ENCODE measurements at regions not wholly inside any gene's neighbourhood (a gene's known extent, or its start where the extent isn't known, plus 50 kb on each side); places are given as distances from the start of the nearest gene placed in this dataset.

- TF ChIP-seq CTCF (conservative IDR thresholded peaks at IDR 0.05; ENCODE audit: low read depth in 2 of 2) (no peak), EZH2phosphoT487 (IDR thresholded peaks at IDR 0.05; ENCODE audit: unreplicated experiment) (no peak), REST (IDR thresholded peaks at IDR 0.05; ENCODE audit: unreplicated experiment) (no peak), POLR2AphosphoS5 (IDR thresholded peaks at IDR 0.05; ENCODE audit: low read depth) (no peak), EZH2 (IDR thresholded peaks at IDR 0.05; ENCODE audit: low read depth, unreplicated experiment) (no peak), JUNB (IDR thresholded peaks at IDR 0.05; ENCODE audit: unreplicated experiment) (no peak), ETS1 (IDR thresholded peaks at IDR 0.05) (no peak), ZNF114 (CRISPR knock-in tag; IDR thresholded peaks at IDR 0.05) (no peak), NANOG (IDR thresholded peaks at IDR 0.05; ENCODE audit: borderline replicate concordance) (no peak), CREB1 (CRISPR knock-in tag; IDR thresholded peaks at IDR 0.05; ENCODE audit: low read depth) (no peak), ZNF462 (CRISPR knock-in tag; IDR thresholded peaks at IDR 0.05) (no peak)
Observed at GRCh38 chr3:146832857-146833458, 227.8 kb upstream of the PLSCR5 start.
